ENCODE measurements at regions not wholly inside any gene's neighbourhood (a gene's known extent, or its start where the extent isn't known, plus 50 kb on each side); places are given as distances from the start of the nearest gene placed in this dataset.
A peak's percentile ranks its signal among the peaks of the same experiment; 100 is the strongest.

DNA sequence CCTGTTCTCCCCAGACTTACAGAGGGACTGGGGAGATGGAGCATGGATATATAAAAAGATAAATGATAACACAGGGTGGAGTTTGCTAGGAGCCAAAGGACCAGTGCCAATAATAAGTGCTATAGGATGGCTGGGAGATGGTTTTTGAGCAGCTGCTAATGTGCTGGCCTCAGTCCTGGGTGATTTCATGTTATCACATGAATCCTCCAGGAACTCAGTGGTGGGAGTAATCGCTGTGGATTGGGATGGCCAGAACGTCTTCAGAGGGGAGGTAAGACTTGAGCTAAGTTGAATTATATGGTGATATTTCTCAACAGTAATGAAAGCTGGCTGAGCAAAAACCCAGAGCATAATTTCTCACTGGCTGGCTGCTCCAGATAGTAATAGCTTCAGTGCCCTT, 441.4 kb downstream of the SLC4A3 start (continued):
- TF ChIP-seq, protein P1, sequence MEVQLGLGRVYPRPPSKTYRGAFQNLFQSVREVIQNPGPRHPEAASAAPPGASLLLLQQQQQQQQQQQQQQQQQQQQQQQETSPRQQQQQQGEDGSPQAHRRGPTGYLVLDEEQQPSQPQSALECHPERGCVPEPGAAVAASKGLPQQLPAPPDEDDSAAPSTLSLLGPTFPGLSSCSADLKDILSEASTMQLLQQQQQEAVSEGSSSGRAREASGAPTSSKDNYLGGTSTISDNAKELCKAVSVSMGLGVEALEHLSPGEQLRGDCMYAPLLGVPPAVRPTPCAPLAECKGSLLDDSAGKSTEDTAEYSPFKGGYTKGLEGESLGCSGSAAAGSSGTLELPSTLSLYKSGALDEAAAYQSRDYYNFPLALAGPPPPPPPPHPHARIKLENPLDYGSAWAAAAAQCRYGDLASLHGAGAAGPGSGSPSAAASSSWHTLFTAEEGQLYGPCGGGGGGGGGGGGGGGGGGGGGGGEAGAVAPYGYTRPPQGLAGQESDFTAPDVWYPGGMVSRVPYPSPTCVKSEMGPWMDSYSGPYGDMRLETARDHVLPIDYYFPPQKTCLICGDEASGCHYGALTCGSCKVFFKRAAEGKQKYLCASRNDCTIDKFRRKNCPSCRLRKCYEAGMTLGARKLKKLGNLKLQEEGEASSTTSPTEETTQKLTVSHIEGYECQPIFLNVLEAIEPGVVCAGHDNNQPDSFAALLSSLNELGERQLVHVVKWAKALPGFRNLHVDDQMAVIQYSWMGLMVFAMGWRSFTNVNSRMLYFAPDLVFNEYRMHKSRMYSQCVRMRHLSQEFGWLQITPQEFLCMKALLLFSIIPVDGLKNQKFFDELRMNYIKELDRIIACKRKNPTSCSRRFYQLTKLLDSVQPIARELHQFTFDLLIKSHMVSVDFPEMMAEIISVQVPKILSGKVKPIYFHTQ (CRISPR knock-in tag; IDR thresholded peaks at IDR 0.05): no peak
- TF ChIP-seq, protein P2, sequence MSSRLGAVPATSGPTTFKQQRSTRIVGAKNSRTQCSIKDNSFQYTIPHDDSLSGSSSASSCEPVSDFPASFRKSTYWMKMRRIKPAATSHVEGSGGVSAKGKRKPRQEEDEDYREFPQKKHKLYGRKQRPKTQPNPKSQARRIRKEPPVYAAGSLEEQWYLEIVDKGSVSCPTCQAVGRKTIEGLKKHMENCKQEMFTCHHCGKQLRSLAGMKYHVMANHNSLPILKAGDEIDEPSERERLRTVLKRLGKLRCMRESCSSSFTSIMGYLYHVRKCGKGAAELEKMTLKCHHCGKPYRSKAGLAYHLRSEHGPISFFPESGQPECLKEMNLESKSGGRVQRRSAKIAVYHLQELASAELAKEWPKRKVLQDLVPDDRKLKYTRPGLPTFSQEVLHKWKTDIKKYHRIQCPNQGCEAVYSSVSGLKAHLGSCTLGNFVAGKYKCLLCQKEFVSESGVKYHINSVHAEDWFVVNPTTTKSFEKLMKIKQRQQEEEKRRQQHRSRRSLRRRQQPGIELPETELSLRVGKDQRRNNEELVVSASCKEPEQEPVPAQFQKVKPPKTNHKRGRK (CRISPR knock-in tag; IDR thresholded peaks at IDR 0.05; ENCODE audit: borderline replicate concordance): no peak
- TF ChIP-seq FOXJ3 (CRISPR knock-in tag; IDR thresholded peaks at IDR 0.05; ENCODE audit: borderline replicate concordance) (no peak), NFYB (CRISPR knock-in tag; conservative IDR thresholded peaks at IDR 0.05; ENCODE audit: low read depth) (no peak)
- TF ChIP-seq, protein P3, sequence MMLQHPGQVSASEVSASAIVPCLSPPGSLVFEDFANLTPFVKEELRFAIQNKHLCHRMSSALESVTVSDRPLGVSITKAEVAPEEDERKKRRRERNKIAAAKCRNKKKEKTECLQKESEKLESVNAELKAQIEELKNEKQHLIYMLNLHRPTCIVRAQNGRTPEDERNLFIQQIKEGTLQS (CRISPR knock-in tag; conservative IDR thresholded peaks at IDR 0.05): no peak

DNA sequence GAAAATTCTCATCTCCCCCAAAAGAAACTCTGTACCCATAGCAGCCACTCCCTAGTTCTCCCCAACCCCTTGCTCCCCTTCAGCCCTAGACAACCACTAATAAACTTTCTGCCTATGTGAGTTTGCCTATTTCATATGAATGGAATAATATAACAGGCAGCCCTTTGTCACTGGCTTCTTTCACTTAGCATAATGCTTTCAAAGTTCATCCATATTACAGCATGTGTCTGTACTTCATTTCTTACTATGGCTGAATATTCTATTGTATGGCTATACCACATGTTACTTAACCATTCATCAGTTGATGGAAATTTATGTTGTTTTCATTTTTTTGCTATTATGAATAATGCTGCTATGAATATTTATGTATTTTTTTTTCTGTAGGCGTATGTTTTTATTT, 442.9 kb downstream of the SLC4A3 start:
- ATAC-seq (no peak), DNase-seq (ENCODE audit: low spot score) (no peak)
- TF ChIP-seq ETV6 (CRISPR knock-in tag; IDR thresholded peaks at IDR 0.05) (no peak), RORB (CRISPR knock-in tag; IDR thresholded peaks at IDR 0.05) (no peak), ZNF423 (CRISPR knock-in tag; IDR thresholded peaks at IDR 0.05) (no peak), NFE2L1 (CRISPR knock-in tag; IDR thresholded peaks at IDR 0.05) (no peak)
- TF ChIP-seq, protein P4, sequence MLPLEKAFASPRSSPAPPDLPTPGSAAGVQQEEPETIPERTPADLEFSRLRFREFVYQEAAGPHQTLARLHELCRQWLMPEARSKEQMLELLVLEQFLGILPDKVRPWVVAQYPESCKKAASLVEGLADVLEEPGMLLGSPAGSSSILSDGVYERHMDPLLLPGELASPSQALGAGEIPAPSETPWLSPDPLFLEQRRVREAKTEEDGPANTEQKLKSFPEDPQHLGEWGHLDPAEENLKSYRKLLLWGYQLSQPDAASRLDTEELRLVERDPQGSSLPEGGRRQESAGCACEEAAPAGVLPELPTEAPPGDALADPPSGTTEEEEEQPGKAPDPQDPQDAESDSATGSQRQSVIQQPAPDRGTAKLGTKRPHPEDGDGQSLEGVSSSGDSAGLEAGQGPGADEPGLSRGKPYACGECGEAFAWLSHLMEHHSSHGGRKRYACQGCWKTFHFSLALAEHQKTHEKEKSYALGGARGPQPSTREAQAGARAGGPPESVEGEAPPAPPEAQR (CRISPR knock-in tag; IDR thresholded peaks at IDR 0.05): no peak
- TF ChIP-seq, protein P5, sequence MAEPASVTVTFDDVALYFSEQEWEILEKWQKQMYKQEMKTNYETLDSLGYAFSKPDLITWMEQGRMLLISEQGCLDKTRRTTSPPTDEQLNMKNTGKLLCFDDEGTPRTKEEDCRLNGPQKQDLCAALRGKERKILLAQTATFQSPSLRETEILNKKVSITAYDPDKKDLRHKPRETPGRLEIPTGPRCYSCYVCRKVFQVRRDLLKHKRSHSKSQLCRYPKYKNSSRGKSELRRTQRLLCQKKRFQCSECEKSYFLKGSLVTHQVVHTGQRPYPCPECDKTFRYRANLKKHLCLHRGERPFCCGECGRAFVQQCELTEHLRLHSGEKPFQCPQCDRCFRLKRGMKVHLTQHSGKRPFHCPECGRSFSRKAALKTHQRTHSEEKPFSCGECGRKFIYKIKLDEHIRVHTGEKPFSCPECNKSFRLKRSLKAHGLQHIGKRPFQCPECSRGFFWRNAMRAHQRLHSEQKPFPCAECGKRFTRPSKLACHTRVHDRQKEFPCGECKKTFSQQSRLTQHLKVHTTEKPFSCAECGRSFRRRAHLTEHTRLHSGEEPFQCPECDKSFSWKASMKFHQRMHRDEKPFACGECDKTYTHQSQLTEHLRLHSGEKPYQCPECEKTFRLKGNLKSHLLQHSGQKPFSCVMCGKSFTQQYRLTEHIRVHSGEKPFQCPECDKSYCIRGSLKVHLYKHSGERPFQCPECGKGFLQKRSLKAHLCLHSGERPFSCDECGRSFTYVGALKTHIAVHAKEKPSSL (CRISPR knock-in tag; conservative IDR thresholded peaks at IDR 0.05): no peak
- Mint-ChIP-seq H3K4me3 (no peak overlapping the region), H3K36me3 (no peaks in the 10 kb centered on the region), H3K9me3 (peaks cover 5% of the 10 kb centered on the region; the same call in 1 of the 2 replicates), H3K4me1 (peaks cover 17% of the 10 kb centered on the region), H3K27ac (no peak overlapping the region), H3K27me3 (ENCODE audit: low read depth) (no peaks in the 10 kb centered on the region)
- ChIA-PET POLR2A (no interaction called here), CTCF (no interaction called here)

DNA sequence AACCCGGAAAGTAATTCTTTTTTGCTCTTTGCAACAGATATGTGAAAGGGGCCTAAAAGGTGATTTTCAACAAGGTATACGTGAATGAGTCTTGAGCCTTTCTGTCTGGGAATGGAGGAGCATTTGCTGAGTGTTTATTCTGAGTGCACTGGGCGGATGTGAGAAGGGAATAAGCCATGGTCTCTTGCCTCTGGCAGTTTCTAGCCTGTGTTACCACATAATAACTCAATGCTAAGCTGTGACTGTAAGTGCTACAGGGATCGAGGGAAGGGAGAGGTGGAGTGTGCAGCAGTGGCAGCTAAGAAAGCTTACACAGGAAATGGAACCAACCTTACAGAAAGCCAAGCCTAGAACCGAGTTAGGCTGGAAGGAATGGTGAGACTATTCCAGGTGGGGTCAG, 444.3 kb downstream of the SLC4A3 start:
- ChIA-PET CTCF (no interaction called here), POLR2A (no interaction called here)
- DNase-seq (ENCODE audit: low spot score) (no peak), ATAC-seq (no peak)
- peaks cover 5% of the 10 kb centered on the region; the same call in 1 of the 2 replicates for H3K9me3 Mint-ChIP-seq
- H3K27me3 Mint-ChIP-seq (ENCODE audit: low read depth): no peaks in the 10 kb centered on the region
- no peak overlapping the region for H3K4me3 Mint-ChIP-seq
- H3K27ac Mint-ChIP-seq: 0 out of 2 replicates have a peak overlapping the region, but pooled peaks have one; percentile 46
- H3K4me1 Mint-ChIP-seq: peaks cover 24% of the 10 kb centered on the region
- no peaks in the 10 kb centered on the region for H3K36me3 Mint-ChIP-seq
- TF ChIP-seq, protein P6, sequence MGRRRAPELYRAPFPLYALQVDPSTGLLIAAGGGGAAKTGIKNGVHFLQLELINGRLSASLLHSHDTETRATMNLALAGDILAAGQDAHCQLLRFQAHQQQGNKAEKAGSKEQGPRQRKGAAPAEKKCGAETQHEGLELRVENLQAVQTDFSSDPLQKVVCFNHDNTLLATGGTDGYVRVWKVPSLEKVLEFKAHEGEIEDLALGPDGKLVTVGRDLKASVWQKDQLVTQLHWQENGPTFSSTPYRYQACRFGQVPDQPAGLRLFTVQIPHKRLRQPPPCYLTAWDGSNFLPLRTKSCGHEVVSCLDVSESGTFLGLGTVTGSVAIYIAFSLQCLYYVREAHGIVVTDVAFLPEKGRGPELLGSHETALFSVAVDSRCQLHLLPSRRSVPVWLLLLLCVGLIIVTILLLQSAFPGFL (CRISPR knock-in tag; IDR thresholded peaks at IDR 0.05; ENCODE audit: borderline replicate concordance): no peak
- TF ChIP-seq, protein P7, sequence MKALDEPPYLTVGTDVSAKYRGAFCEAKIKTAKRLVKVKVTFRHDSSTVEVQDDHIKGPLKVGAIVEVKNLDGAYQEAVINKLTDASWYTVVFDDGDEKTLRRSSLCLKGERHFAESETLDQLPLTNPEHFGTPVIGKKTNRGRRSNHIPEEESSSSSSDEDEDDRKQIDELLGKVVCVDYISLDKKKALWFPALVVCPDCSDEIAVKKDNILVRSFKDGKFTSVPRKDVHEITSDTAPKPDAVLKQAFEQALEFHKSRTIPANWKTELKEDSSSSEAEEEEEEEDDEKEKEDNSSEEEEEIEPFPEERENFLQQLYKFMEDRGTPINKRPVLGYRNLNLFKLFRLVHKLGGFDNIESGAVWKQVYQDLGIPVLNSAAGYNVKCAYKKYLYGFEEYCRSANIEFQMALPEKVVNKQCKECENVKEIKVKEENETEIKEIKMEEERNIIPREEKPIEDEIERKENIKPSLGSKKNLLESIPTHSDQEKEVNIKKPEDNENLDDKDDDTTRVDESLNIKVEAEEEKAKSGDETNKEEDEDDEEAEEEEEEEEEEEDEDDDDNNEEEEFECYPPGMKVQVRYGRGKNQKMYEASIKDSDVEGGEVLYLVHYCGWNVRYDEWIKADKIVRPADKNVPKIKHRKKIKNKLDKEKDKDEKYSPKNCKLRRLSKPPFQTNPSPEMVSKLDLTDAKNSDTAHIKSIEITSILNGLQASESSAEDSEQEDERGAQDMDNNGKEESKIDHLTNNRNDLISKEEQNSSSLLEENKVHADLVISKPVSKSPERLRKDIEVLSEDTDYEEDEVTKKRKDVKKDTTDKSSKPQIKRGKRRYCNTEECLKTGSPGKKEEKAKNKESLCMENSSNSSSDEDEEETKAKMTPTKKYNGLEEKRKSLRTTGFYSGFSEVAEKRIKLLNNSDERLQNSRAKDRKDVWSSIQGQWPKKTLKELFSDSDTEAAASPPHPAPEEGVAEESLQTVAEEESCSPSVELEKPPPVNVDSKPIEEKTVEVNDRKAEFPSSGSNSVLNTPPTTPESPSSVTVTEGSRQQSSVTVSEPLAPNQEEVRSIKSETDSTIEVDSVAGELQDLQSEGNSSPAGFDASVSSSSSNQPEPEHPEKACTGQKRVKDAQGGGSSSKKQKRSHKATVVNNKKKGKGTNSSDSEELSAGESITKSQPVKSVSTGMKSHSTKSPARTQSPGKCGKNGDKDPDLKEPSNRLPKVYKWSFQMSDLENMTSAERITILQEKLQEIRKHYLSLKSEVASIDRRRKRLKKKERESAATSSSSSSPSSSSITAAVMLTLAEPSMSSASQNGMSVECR (CRISPR knock-in tag; IDR thresholded peaks at IDR 0.05; ENCODE audit: borderline replicate concordance): no peak
- TF ChIP-seq NFYB (CRISPR knock-in tag; conservative IDR thresholded peaks at IDR 0.05; ENCODE audit: low read depth): no peak
- TF ChIP-seq, protein P8, sequence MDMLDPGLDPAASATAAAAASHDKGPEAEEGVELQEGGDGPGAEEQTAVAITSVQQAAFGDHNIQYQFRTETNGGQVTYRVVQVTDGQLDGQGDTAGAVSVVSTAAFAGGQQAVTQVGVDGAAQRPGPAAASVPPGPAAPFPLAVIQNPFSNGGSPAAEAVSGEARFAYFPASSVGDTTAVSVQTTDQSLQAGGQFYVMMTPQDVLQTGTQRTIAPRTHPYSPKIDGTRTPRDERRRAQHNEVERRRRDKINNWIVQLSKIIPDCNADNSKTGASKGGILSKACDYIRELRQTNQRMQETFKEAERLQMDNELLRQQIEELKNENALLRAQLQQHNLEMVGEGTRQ (CRISPR knock-in tag; IDR thresholded peaks at IDR 0.05): no peak
- TF ChIP-seq JAZF1 (CRISPR knock-in tag; IDR thresholded peaks at IDR 0.05): no peak
- TF ChIP-seq CREB1 (CRISPR knock-in tag; IDR thresholded peaks at IDR 0.05): no peak
- no peak for TF ChIP-seq SP1 (CRISPR knock-in tag; conservative IDR thresholded peaks at IDR 0.05)
- no peak for TF ChIP-seq NR3C1 (CRISPR knock-in tag; conservative IDR thresholded peaks at IDR 0.05; ENCODE audit: low read depth)
- TF ChIP-seq NR2C2 (CRISPR knock-in tag; IDR thresholded peaks at IDR 0.05): no peak

Data from WTC11 (cell line).